ENCODE measurements at regions not wholly inside any gene's neighbourhood (a gene's known extent, or its start where the extent isn't known, plus 50 kb on each side); places are given as distances from the start of the nearest gene placed in this dataset.

GRCh38 chr12:75581515-75581914 lies 70.1 kb upstream of the KRR1 start:
- TF ChIP-seq FOXM1 (IDR thresholded peaks at IDR 0.05; ENCODE audit: borderline replicate concordance) (no peak), TARDBP (IDR thresholded peaks at IDR 0.05) (no peak), BHLHE40 (IDR thresholded peaks at IDR 0.05; ENCODE audit: borderline replicate concordance) (no peak), ZNF384 (IDR thresholded peaks at IDR 0.05) (no peak), SUZ12 (IDR thresholded peaks at IDR 0.05) (no peak), FOXA1 (IDR thresholded peaks at IDR 0.05) (no peak), LEF1 (IDR thresholded peaks at IDR 0.05; ENCODE audit: borderline replicate concordance) (no peak)
